ENCODE measurements at regions not wholly inside any gene's neighbourhood (a gene's known extent, or its start where the extent isn't known, plus 50 kb on each side); places are given as distances from the start of the nearest gene placed in this dataset.

DNA sequence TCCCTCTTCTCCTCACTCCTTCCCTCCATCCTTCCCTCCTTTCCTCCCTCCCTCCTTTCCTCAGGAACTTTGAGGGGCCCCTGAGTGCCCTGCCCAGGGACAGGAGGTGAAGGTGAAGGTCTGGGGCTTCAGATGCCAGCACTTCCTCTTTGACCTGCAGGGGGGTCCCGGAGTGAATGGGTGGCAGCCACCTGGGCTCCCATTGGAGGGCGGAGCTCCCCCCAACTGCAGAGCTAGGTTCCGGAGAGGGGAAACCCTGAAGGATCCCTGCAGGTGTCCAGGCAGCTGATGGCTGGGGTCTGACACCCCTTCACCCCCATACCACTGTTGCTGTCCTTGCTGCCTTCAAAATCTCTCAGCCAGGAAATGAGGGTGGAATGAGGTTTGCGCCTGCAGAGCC lies 1131.3 kb downstream of the BRD1 start:
- no peaks in the 10 kb centered on the region for H3K79me2 ChIP-seq (ENCODE audit: insufficient read depth, low read length)
- H3K9me3 ChIP-seq (ENCODE audit: insufficient read depth, low read length) = no peaks in the 10 kb centered on the region
- TF ChIP-seq CTCF (IDR thresholded peaks at IDR 0.05; ENCODE audit: insufficient read depth, low read length, poor library complexity, severe bottlenecking) = no peak
- TF ChIP-seq EZH2phosphoT487 (conservative IDR thresholded peaks at IDR 0.05; ENCODE audit: low read length) = no peak
- H3F3A ChIP-seq (ENCODE audit: insufficient read depth) = no peaks in the 10 kb centered on the region
- H4K20me1 ChIP-seq (ENCODE audit: low read depth, low read length) = no peaks in the 10 kb centered on the region
- H3K9me2 ChIP-seq (replicated peaks; ENCODE audit: insufficient read depth, low read length) = no peaks in the 10 kb centered on the region
- H3K27ac ChIP-seq (ENCODE audit: low read depth, low read length) = no peak overlapping the region
- no peak overlapping the region for H3K9ac ChIP-seq (ENCODE audit: low read length)
- H3K27me3 ChIP-seq (ENCODE audit: low read length) = no peaks in the 10 kb centered on the region
- H3K4me3 ChIP-seq (ENCODE audit: insufficient read depth, low read length, poor library complexity, severe bottlenecking) = no peak overlapping the region
- no peak overlapping the region for H3K4me2 ChIP-seq (ENCODE audit: low read depth, low read length, poor library complexity, severe bottlenecking)
- H3K36me3 ChIP-seq (ENCODE audit: low read length) = no peaks in the 10 kb centered on the region
- no peak overlapping the region for H2AFZ ChIP-seq (ENCODE audit: low read depth, low read length, severe bottlenecking)

GRCh38 chr22:48695731-48696305 lies 1131.9 kb downstream of the BRD1 start:
- no peaks in the 10 kb centered on the region for H3F3A ChIP-seq (ENCODE audit: insufficient read depth)
- H3K27me3 ChIP-seq (ENCODE audit: low read length) = no peaks in the 10 kb centered on the region
- H3K36me3 ChIP-seq (ENCODE audit: low read length) = no peaks in the 10 kb centered on the region
- no peak overlapping the region for H3K4me2 ChIP-seq (ENCODE audit: low read depth, low read length, poor library complexity, severe bottlenecking)
- H3K4me3 ChIP-seq (ENCODE audit: insufficient read depth, low read length, poor library complexity, severe bottlenecking) = no peak overlapping the region
- no peaks in the 10 kb centered on the region for H3K9me2 ChIP-seq (replicated peaks; ENCODE audit: insufficient read depth, low read length)
- no peak overlapping the region for H2AFZ ChIP-seq (ENCODE audit: low read depth, low read length, severe bottlenecking)
- no peaks in the 10 kb centered on the region for H3K79me2 ChIP-seq (ENCODE audit: insufficient read depth, low read length)
- no peak for TF ChIP-seq EZH2phosphoT487 (conservative IDR thresholded peaks at IDR 0.05; ENCODE audit: low read length)
- TF ChIP-seq CTCF (IDR thresholded peaks at IDR 0.05; ENCODE audit: insufficient read depth, low read length, poor library complexity, severe bottlenecking) = no peak
- H3K9ac ChIP-seq (ENCODE audit: low read length) = no peak overlapping the region
- no peak overlapping the region for H3K27ac ChIP-seq (ENCODE audit: low read depth, low read length)
- H3K9me3 ChIP-seq (ENCODE audit: insufficient read depth, low read length) = no peaks in the 10 kb centered on the region
- no peaks in the 10 kb centered on the region for H4K20me1 ChIP-seq (ENCODE audit: low read depth, low read length)

GRCh38 chr22:48695251-48695650 lies 1132.4 kb downstream of the BRD1 start:
- H3K27me3 ChIP-seq (ENCODE audit: low read length) = no peaks in the 10 kb centered on the region
- no peak overlapping the region for H3K27ac ChIP-seq (ENCODE audit: low read depth, low read length)
- H3K36me3 ChIP-seq (ENCODE audit: low read length) = no peaks in the 10 kb centered on the region
- H3K4me3 ChIP-seq (ENCODE audit: insufficient read depth, low read length, poor library complexity, severe bottlenecking) = no peak overlapping the region
- H4K20me1 ChIP-seq (ENCODE audit: low read depth, low read length) = no peaks in the 10 kb centered on the region
- TF ChIP-seq EZH2phosphoT487 (conservative IDR thresholded peaks at IDR 0.05; ENCODE audit: low read length) = no peak
- no peak for TF ChIP-seq CTCF (IDR thresholded peaks at IDR 0.05; ENCODE audit: insufficient read depth, low read length, poor library complexity, severe bottlenecking)
- H3K9me2 ChIP-seq (replicated peaks; ENCODE audit: insufficient read depth, low read length) = no peaks in the 10 kb centered on the region
- H3K9me3 ChIP-seq (ENCODE audit: insufficient read depth, low read length) = no peaks in the 10 kb centered on the region
- H3K9ac ChIP-seq (ENCODE audit: low read length) = no peak overlapping the region
- H2AFZ ChIP-seq (ENCODE audit: low read depth, low read length, severe bottlenecking) = no peak overlapping the region
- H3K4me2 ChIP-seq (ENCODE audit: low read depth, low read length, poor library complexity, severe bottlenecking) = no peak overlapping the region
- no peaks in the 10 kb centered on the region for H3F3A ChIP-seq (ENCODE audit: insufficient read depth)
- H3K79me2 ChIP-seq (ENCODE audit: insufficient read depth, low read length) = no peaks in the 10 kb centered on the region
